IPS-15b (cell line): ENCODE measurements at regions not wholly inside any gene's neighbourhood (a gene's known extent, or its start where the extent isn't known, plus 50 kb on each side); places are given as distances from the start of the nearest gene placed in this dataset.
"Not testable (repeated sequence)": the region's sequence is repeated elsewhere in the genome, so short reads cannot be mapped to it uniquely, and the experiment has no call there.

ENCODE experiments used
- H3K27me3 ChIP-seq: one replicate; pipeline ENCODE4 v1.6.1; 2013; ENCODE audit warnings: low read length; ENCODE audit not compliant: control insufficient read depth, insufficient read depth
- H3K36me3 ChIP-seq: one replicate; pipeline ENCODE4 v1.6.1; 2013; ENCODE audit warnings: low read length; ENCODE audit not compliant: control insufficient read depth, insufficient read depth
- H3K4me1 ChIP-seq: one replicate; pipeline ENCODE4 v1.6.1; 2013; ENCODE audit warnings: mild to moderate bottlenecking, low read length; ENCODE audit not compliant: control insufficient read depth, insufficient read depth
- H3K4me3 ChIP-seq: one replicate; pipeline ENCODE4 v1.5.1; 2013; ENCODE audit warnings: low read depth, low read length
- H3K9ac ChIP-seq: one replicate; pipeline ENCODE4 v1.6.1; 2013; ENCODE audit warnings: low read depth, mild to moderate bottlenecking, low read length
- H3K9me3 ChIP-seq: one replicate; pipeline ENCODE4 v1.6.1; 2013; ENCODE audit warnings: mild to moderate bottlenecking, low read length; ENCODE audit not compliant: control insufficient read depth, insufficient read depth

GRCh38 chr7:106514881-106515280, 146.1 kb downstream of the CCDC71L start:
- Histone ChIP-seq H3K9me3 (no peaks in the 10 kb centered on the region), H3K4me1 (no peaks in the 10 kb centered on the region), H3K4me3 (no peak overlapping the region), H3K9ac (no peak overlapping the region), H3K36me3 (no peaks in the 10 kb centered on the region), H3K27me3 (no peaks in the 10 kb centered on the region)

GRCh38 chr7:106512217-106512616, 148.7 kb downstream of the CCDC71L start:
- Histone ChIP-seq H3K4me1 (no peaks in the 10 kb centered on the region), H3K36me3 (no peaks in the 10 kb centered on the region), H3K4me3 (no peak overlapping the region), H3K9me3 (no peaks in the 10 kb centered on the region), H3K9ac (no peak overlapping the region), H3K27me3 (no peaks in the 10 kb centered on the region)

GRCh38 chr7:106504645-106505044, 156.3 kb downstream of the CCDC71L start:
- Histone ChIP-seq H3K27me3 (no peaks in the 10 kb centered on the region), H3K4me1 (no peaks in the 10 kb centered on the region), H3K9me3 (no peaks in the 10 kb centered on the region), H3K4me3 (no peak overlapping the region), H3K9ac (no peak overlapping the region), H3K36me3 (no peaks in the 10 kb centered on the region)

GRCh38 chr7:106504207-106504606, 156.8 kb downstream of the CCDC71L start:
- Histone ChIP-seq H3K4me1 (no peaks in the 10 kb centered on the region), H3K4me3 (no peak overlapping the region), H3K9ac (no peak overlapping the region), H3K9me3 (no peaks in the 10 kb centered on the region), H3K27me3 (no peaks in the 10 kb centered on the region), H3K36me3 (no peaks in the 10 kb centered on the region)

- Histone ChIP-seq H3K9me3 (no peaks in the 10 kb centered on the region), H3K9ac (no peak overlapping the region), H3K36me3 (no peaks in the 10 kb centered on the region), H3K4me3 (no peak overlapping the region), H3K27me3 (no peaks in the 10 kb centered on the region), H3K4me1 (no peaks in the 10 kb centered on the region)
Measured at GRCh38 chr7:106503626-106504025, 157.3 kb downstream of the CCDC71L start.

GRCh38 chr7:106501605-106502580, 159.1 kb downstream of the CCDC71L start:
- H3K36me3 ChIP-seq, result no peaks in the 10 kb centered on the region
- H3K4me1 ChIP-seq, result no peaks in the 10 kb centered on the region
- no peaks in the 10 kb centered on the region for H3K27me3 ChIP-seq
- H3K9me3 ChIP-seq, result no peaks in the 10 kb centered on the region
- no peak overlapping the region for H3K9ac ChIP-seq
- H3K4me3 ChIP-seq, result no peak overlapping the region

GRCh38 chr7:106499897-106500296, 161.1 kb downstream of the CCDC71L start:
- Histone ChIP-seq H3K36me3 (no peaks in the 10 kb centered on the region), H3K4me1 (no peaks in the 10 kb centered on the region), H3K9me3 (no peaks in the 10 kb centered on the region), H3K27me3 (no peaks in the 10 kb centered on the region), H3K4me3 (no peak overlapping the region), H3K9ac (no peak overlapping the region)

GRCh38 chr7:106498005-106498404, 163.0 kb downstream of the CCDC71L start:
- H3K9ac ChIP-seq, H3K4me1 ChIP-seq, H3K9me3 ChIP-seq, H3K36me3 ChIP-seq, H3K27me3 ChIP-seq, H3K4me3 ChIP-seq: not testable (repeated sequence)

- Histone ChIP-seq H3K4me1 (no peaks in the 10 kb centered on the region), H3K9me3 (no peaks in the 10 kb centered on the region), H3K9ac (no peak overlapping the region), H3K36me3 (no peaks in the 10 kb centered on the region), H3K27me3 (no peaks in the 10 kb centered on the region), H3K4me3 (no peak overlapping the region)
Measured at GRCh38 chr7:106493041-106493731, 167.8 kb downstream of the CCDC71L start.

- H3K4me3 ChIP-seq, result no peak overlapping the region
- no peaks in the 10 kb centered on the region for H3K4me1 ChIP-seq
- no peaks in the 10 kb centered on the region for H3K36me3 ChIP-seq
- no peak overlapping the region for H3K9ac ChIP-seq
- no peaks in the 10 kb centered on the region for H3K27me3 ChIP-seq
- no peaks in the 10 kb centered on the region for H3K9me3 ChIP-seq
Measured at GRCh38 chr7:106488465-106488864, 172.5 kb downstream of the CCDC71L start.

- Histone ChIP-seq H3K4me1 (no peaks in the 10 kb centered on the region), H3K27me3 (no peaks in the 10 kb centered on the region), H3K9me3 (no peaks in the 10 kb centered on the region), H3K4me3 (no peak overlapping the region), H3K36me3 (no peaks in the 10 kb centered on the region), H3K9ac (no peak overlapping the region)
Measured at GRCh38 chr7:106487892-106488291, 173.1 kb downstream of the CCDC71L start.

- Histone ChIP-seq H3K9me3 (no peaks in the 10 kb centered on the region), H3K27me3 (no peaks in the 10 kb centered on the region), H3K4me3 (no peak overlapping the region), H3K9ac (no peak overlapping the region), H3K4me1 (no peaks in the 10 kb centered on the region), H3K36me3 (no peaks in the 10 kb centered on the region)
Measured at GRCh38 chr7:106486331-106486730, 174.6 kb downstream of the CCDC71L start.
